BLaER1 treated with 17β-estradiol and CSF1 and Interleukin-3, amounts not matched to agents 10 nM and 100 nM (cell line): ENCODE measurements at regions not wholly inside any gene's neighbourhood (a gene's known extent, or its start where the extent isn't known, plus 50 kb on each side); places are given as distances from the start of the nearest gene placed in this dataset.

ENCODE experiments used
- H3K27ac ChIP-seq, 11 experiments: shearing (Covaris generic); formaldehyde crosslinking; 2 replicates each; pipeline ENCODE4 v1.8.1; 2022
- H3K27me3 ChIP-seq, 11 experiments: shearing (Covaris generic); formaldehyde crosslinking; 2 replicates each; pipeline ENCODE4 v1.8.1; 2022
- H3K36me3 ChIP-seq, 11 experiments: shearing (Covaris generic); formaldehyde crosslinking; 2 replicates each; pipeline ENCODE4 v1.8.1; 2022
- H3K4me1 ChIP-seq, 10 experiments: shearing (Covaris generic); formaldehyde crosslinking; 2 replicates each; pipeline ENCODE4 v1.8.1; 2022
- H3K4me2 ChIP-seq, 11 experiments: shearing (Covaris generic); formaldehyde crosslinking; 2 replicates each; pipeline ENCODE4 v1.8.1; 2022
- H3K4me3 ChIP-seq, 10 experiments: shearing (Covaris generic); formaldehyde crosslinking; 2 replicates each; pipeline ENCODE4 v1.8.1; 2022
- H3K9ac ChIP-seq, 11 experiments: shearing (Covaris generic); formaldehyde crosslinking; 2 replicates each; pipeline ENCODE4 v1.8.1; 2022
- H3K9me3 ChIP-seq, 11 experiments: shearing (Covaris generic); formaldehyde crosslinking; replicated peaks in 1 of 11; 2 replicates each; pipeline ENCODE4 v1.8.1; 2022
- H4K20me1 ChIP-seq, 11 experiments: shearing (Covaris generic); formaldehyde crosslinking; 2 replicates each; pipeline ENCODE4 v1.8.1; 2022
- Cebpa-rat ChIP-seq, 11 experiments: shearing (Covaris generic); IDR thresholded peaks; 2 replicates each; pipeline ENCODE4 v1.8.1; 2022

GRCh38 chr9:84054341-84055010 is 73.9 kb downstream of the RMI1 start:
- Histone ChIP-seq H3K27me3 (no peaks in the 10 kb centered on the region), H3K9me3 (no peaks in the 10 kb centered on the region), H3K9ac (no peak overlapping the region), H3K36me3 (no peaks in the 10 kb centered on the region), H3K4me1 (peaks cover 0 to 9% (median 0%) of the 10 kb centered on the region in 10 experiments; a peak in 3 of 20 replicates), H3K27ac (no peak overlapping the region), H3K4me2 (peak overlapping the region in 1 of 11 experiments; percentile 12; a peak in 1 of 22 replicates), H3K4me3 (no peak overlapping the region), H4K20me1 (no peaks in the 10 kb centered on the region)
- no peak for TF ChIP-seq Cebpa-rat (IDR thresholded peaks at IDR 0.05)

GRCh38 chr9:84057662-84058061 is 77.1 kb downstream of the RMI1 start:
- H3K27ac ChIP-seq, result no peak overlapping the region
- H3K36me3 ChIP-seq, result no peaks in the 10 kb centered on the region
- no peak overlapping the region for H3K9ac ChIP-seq
- no peaks in the 10 kb centered on the region for H3K27me3 ChIP-seq
- no peak overlapping the region for H3K4me3 ChIP-seq
- H4K20me1 ChIP-seq, result no peaks in the 10 kb centered on the region
- no peaks in the 10 kb centered on the region for H3K9me3 ChIP-seq
- peaks cover 0 to 9% (median 0%) of the 10 kb centered on the region in 10 experiments; a peak in 3 of 20 replicates for H3K4me1 ChIP-seq
- no peak for TF ChIP-seq Cebpa-rat (IDR thresholded peaks at IDR 0.05)
- no peak overlapping the region for H3K4me2 ChIP-seq

GRCh38 chr9:84059936-84060335 is 79.3 kb downstream of the RMI1 start:
- no peak overlapping the region for H3K9ac ChIP-seq
- no peaks in the 10 kb centered on the region for H3K27me3 ChIP-seq
- H3K4me3 ChIP-seq, result no peak overlapping the region
- H3K4me2 ChIP-seq, result no peak overlapping the region
- H3K4me1 ChIP-seq, result no peaks in the 10 kb centered on the region
- H4K20me1 ChIP-seq, result no peaks in the 10 kb centered on the region
- TF ChIP-seq Cebpa-rat (IDR thresholded peaks at IDR 0.05), result no peak
- H3K27ac ChIP-seq, result no peak overlapping the region
- H3K36me3 ChIP-seq, result no peaks in the 10 kb centered on the region
- no peaks in the 10 kb centered on the region for H3K9me3 ChIP-seq

GRCh38 chr9:84061613-84062193 is 81.1 kb downstream of the RMI1 start:
- H3K4me2 ChIP-seq, result no peak overlapping the region
- no peaks in the 10 kb centered on the region for H3K4me1 ChIP-seq
- H3K27me3 ChIP-seq, result no peaks in the 10 kb centered on the region
- no peaks in the 10 kb centered on the region for H3K9me3 ChIP-seq
- no peaks in the 10 kb centered on the region for H4K20me1 ChIP-seq
- no peak overlapping the region for H3K9ac ChIP-seq
- H3K4me3 ChIP-seq, result no peak overlapping the region
- TF ChIP-seq Cebpa-rat (IDR thresholded peaks at IDR 0.05), result no peak
- H3K27ac ChIP-seq, result no peak overlapping the region
- no peaks in the 10 kb centered on the region for H3K36me3 ChIP-seq

GRCh38 chr9:84062538-84062937 is 81.9 kb downstream of the RMI1 start:
- Histone ChIP-seq H3K27me3 (no peaks in the 10 kb centered on the region), H4K20me1 (no peaks in the 10 kb centered on the region), H3K9ac (no peak overlapping the region), H3K27ac (no peak overlapping the region), H3K9me3 (no peaks in the 10 kb centered on the region), H3K4me1 (no peaks in the 10 kb centered on the region), H3K4me3 (no peak overlapping the region), H3K36me3 (no peaks in the 10 kb centered on the region), H3K4me2 (no peak overlapping the region)
- TF ChIP-seq Cebpa-rat (IDR thresholded peaks at IDR 0.05), result no peak

GRCh38 chr9:84067821-84068220 is 87.2 kb downstream of the RMI1 start:
- H4K20me1 ChIP-seq, result no peaks in the 10 kb centered on the region
- no peaks in the 10 kb centered on the region for H3K36me3 ChIP-seq
- no peak overlapping the region for H3K4me2 ChIP-seq
- H3K4me1 ChIP-seq, result no peaks in the 10 kb centered on the region
- no peaks in the 10 kb centered on the region for H3K27me3 ChIP-seq
- no peak for TF ChIP-seq Cebpa-rat (IDR thresholded peaks at IDR 0.05)
- no peak overlapping the region for H3K4me3 ChIP-seq
- no peaks in the 10 kb centered on the region for H3K9me3 ChIP-seq
- H3K27ac ChIP-seq, result no peak overlapping the region
- no peak overlapping the region for H3K9ac ChIP-seq

GRCh38 chr9:84068872-84069271 is 88.3 kb downstream of the RMI1 start:
- Histone ChIP-seq H3K36me3 (no peaks in the 10 kb centered on the region), H3K9ac (no peak overlapping the region), H3K9me3 (no peaks in the 10 kb centered on the region), H3K27ac (no peak overlapping the region), H3K4me3 (no peak overlapping the region), H4K20me1 (no peaks in the 10 kb centered on the region), H3K27me3 (no peaks in the 10 kb centered on the region), H3K4me1 (no peaks in the 10 kb centered on the region), H3K4me2 (no peak overlapping the region)
- no peak for TF ChIP-seq Cebpa-rat (IDR thresholded peaks at IDR 0.05)

GRCh38 chr9:84070590-84070989 is 90.0 kb downstream of the RMI1 start:
- no peak for TF ChIP-seq Cebpa-rat (IDR thresholded peaks at IDR 0.05)
- Histone ChIP-seq H3K4me3 (no peak overlapping the region), H3K27me3 (no peaks in the 10 kb centered on the region), H3K27ac (no peak overlapping the region), H3K9me3 (peaks cover 0 to 4% (median 0%) of the 10 kb centered on the region in 11 experiments; a peak in 1 of 22 replicates), H3K4me2 (no peak overlapping the region), H4K20me1 (no peaks in the 10 kb centered on the region), H3K9ac (no peak overlapping the region), H3K4me1 (peaks cover 0 to 6% (median 0%) of the 10 kb centered on the region in 10 experiments; a peak in 2 of 20 replicates), H3K36me3 (no peaks in the 10 kb centered on the region)

- Histone ChIP-seq H3K4me3 (no peak overlapping the region), H3K4me2 (no peak overlapping the region), H3K36me3 (no peaks in the 10 kb centered on the region), H4K20me1 (no peaks in the 10 kb centered on the region), H3K9ac (no peak overlapping the region), H3K9me3 (peaks cover 0 to 9% (median 3%) of the 10 kb centered on the region in 11 experiments; a peak in 5 of 22 replicates), H3K27ac (no peak overlapping the region), H3K4me1 (peaks cover 0 to 6% (median 0%) of the 10 kb centered on the region in 10 experiments; a peak in 2 of 20 replicates), H3K27me3 (no peaks in the 10 kb centered on the region)
- TF ChIP-seq Cebpa-rat (IDR thresholded peaks at IDR 0.05), result no peak
Measured at GRCh38 chr9:84072621-84073180, 92.1 kb downstream of the RMI1 start.
